HG03565 (cell line): ENCODE measurements at regions not wholly inside any gene's neighbourhood (a gene's known extent, or its start where the extent isn't known, plus 50 kb on each side); places are given as distances from the start of the nearest gene placed in this dataset.
"Not testable (repeated sequence)": the region's sequence is repeated elsewhere in the genome, so short reads cannot be mapped to it uniquely, and the experiment has no call there.

Source experiments
- ATAC-seq: cut with Tn5 transposase; IDR thresholded peaks from one replicate; pipeline ENCODE4 v1.9.1; 2021; ENCODE audit warnings: mild to moderate bottlenecking, moderate library complexity; ENCODE audit not compliant: unreplicated experiment

- ATAC-seq = no peak
Observed at GRCh38 chr16:80092681-80093080, 448.1 kb upstream of the DYNLRB2 start.

- not testable (repeated sequence) for ATAC-seq
Observed at GRCh38 chr16:80091453-80091852, 449.3 kb upstream of the DYNLRB2 start.

GRCh38 chr16:80085606-80086005 is 455.2 kb upstream of the DYNLRB2 start:
- ATAC-seq = no peak

GRCh38 chr16:80084614-80085013 is 456.2 kb upstream of the DYNLRB2 start:
- ATAC-seq = no peak

- no peak for ATAC-seq
Observed at GRCh38 chr16:80084163-80084562, 456.6 kb upstream of the DYNLRB2 start.

- no peak for ATAC-seq
Observed at GRCh38 chr16:80082906-80083305, 457.9 kb upstream of the DYNLRB2 start.

GRCh38 chr16:80081846-80082245 is 458.9 kb upstream of the DYNLRB2 start:
- no peak for ATAC-seq

- ATAC-seq = no peak
Observed at GRCh38 chr16:80080287-80080851, 460.4 kb upstream of the DYNLRB2 start.

- no peak for ATAC-seq
Observed at GRCh38 chr16:80079072-80079471, 461.7 kb upstream of the DYNLRB2 start.

GRCh38 chr16:80077696-80078095 is 463.1 kb upstream of the DYNLRB2 start:
- no peak for ATAC-seq

GRCh38 chr16:80074329-80074728 is 466.5 kb upstream of the DYNLRB2 start:
- no peak for ATAC-seq

- ATAC-seq = no peak
Observed at GRCh38 chr16:80071964-80072456, 468.8 kb upstream of the DYNLRB2 start.

- ATAC-seq = no peak
Observed at GRCh38 chr16:80066805-80067580, 466.5 kb upstream of the MAF start.

GRCh38 chr16:80065541-80065940 is 465.0 kb upstream of the MAF start:
- ATAC-seq = no peak

- ATAC-seq = no peak
Observed at GRCh38 chr16:80063713-80064069, 463.2 kb upstream of the MAF start.

- ATAC-seq = no peak
Observed at GRCh38 chr16:80063031-80063712, 462.6 kb upstream of the MAF start.

GRCh38 chr16:80062361-80063030 is 462.0 kb upstream of the MAF start:
- ATAC-seq = no peak

- ATAC-seq = no peak
Observed at GRCh38 chr16:80060470-80060869, 459.9 kb upstream of the MAF start.

- ATAC-seq = no peak
Observed at GRCh38 chr16:80059836-80060235, 459.3 kb upstream of the MAF start.

GRCh38 chr16:80058214-80058613 is 457.7 kb upstream of the MAF start:
- ATAC-seq = no peak

- ATAC-seq = no peak
Observed at GRCh38 chr16:80056324-80056723, 455.8 kb upstream of the MAF start.
